ENCODE measurements at regions not wholly inside any gene's neighbourhood (a gene's known extent, or its start where the extent isn't known, plus 50 kb on each side); places are given as distances from the start of the nearest gene placed in this dataset.

DNA sequence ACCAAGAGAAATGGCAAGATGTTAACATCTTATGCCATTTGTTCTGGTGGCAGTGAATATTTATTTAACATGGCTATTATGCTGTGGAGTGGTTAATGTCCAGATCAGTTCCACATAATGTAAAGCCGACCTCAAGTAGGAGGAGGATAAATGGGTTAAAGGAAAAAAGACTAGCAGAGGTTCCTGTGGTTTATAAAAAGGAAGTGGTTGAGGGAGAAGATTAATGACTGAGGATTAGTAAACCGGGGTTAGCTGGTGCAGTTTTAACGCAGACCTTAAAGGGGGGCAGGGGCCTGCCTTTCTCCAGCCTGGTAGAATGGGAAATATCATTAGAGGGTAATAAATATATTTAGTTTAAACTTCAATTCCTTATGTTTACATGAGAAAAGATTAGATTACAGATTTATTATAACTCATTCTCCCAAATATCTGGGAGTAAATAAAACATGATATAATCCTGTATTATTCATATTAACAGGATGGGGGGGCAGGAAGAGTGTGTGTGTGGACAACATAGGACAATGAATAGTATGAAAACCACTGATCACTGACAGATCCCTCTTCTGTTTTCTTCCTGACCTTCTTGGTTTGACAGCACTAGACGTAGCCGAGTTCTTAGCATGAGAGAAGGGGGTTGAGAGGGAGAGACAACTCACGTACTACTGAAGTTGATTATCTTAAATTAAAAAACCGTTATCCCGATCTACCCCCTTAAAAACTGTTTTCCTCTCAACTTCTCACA lies 124.1 kb upstream of the LIMCH1 start:
- TF ChIP-seq, protein P1, sequence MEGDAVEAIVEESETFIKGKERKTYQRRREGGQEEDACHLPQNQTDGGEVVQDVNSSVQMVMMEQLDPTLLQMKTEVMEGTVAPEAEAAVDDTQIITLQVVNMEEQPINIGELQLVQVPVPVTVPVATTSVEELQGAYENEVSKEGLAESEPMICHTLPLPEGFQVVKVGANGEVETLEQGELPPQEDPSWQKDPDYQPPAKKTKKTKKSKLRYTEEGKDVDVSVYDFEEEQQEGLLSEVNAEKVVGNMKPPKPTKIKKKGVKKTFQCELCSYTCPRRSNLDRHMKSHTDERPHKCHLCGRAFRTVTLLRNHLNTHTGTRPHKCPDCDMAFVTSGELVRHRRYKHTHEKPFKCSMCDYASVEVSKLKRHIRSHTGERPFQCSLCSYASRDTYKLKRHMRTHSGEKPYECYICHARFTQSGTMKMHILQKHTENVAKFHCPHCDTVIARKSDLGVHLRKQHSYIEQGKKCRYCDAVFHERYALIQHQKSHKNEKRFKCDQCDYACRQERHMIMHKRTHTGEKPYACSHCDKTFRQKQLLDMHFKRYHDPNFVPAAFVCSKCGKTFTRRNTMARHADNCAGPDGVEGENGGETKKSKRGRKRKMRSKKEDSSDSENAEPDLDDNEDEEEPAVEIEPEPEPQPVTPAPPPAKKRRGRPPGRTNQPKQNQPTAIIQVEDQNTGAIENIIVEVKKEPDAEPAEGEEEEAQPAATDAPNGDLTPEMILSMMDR (IDR thresholded peaks at IDR 0.05): no peak
- TF ChIP-seq POLR2AphosphoS5 (IDR thresholded peaks at IDR 0.05): no peak

All from esophagus muscularis mucosa (tissue), 3 donors.